Lower lobe of right lung (tissue), 2 donors: ENCODE measurements at regions not wholly inside any gene's neighbourhood (a gene's known extent, or its start where the extent isn't known, plus 50 kb on each side); places are given as distances from the start of the nearest gene placed in this dataset.

Experiments
- ATAC-seq, 2 donors: fragments of 200-7000 bp; cut with Tn5 transposase; one replicate each; pipeline ENCODE4 v1.9.1; 2020 to 2022; ENCODE audit warnings: mild to moderate bottlenecking in 2 of 2, moderate library complexity in 2 of 2
- DNase-seq: peaks from one replicate; pipeline ENCODE4 v3.0.0-alpha.2; 2020
- H3K27ac ChIP-seq: fragments of 200-600 bp; one replicate; pipeline ENCODE4 v1.8.0; 2022
- H3K27me3 ChIP-seq: fragments of 200-600 bp; one replicate; pipeline ENCODE4 v1.8.0; 2022; ENCODE audit warnings: low read depth
- H3K36me3 ChIP-seq: fragments of 200-600 bp; one replicate; pipeline ENCODE4 v1.8.0; 2022; ENCODE audit warnings: mild to moderate bottlenecking
- H3K4me1 ChIP-seq: fragments of 200-600 bp; one replicate; pipeline ENCODE4 v1.8.0; 2022
- H3K4me3 ChIP-seq: fragments of 200-600 bp; one replicate; pipeline ENCODE4 v1.8.0; 2022; ENCODE audit warnings: mild to moderate bottlenecking
- H3K9me3 ChIP-seq: fragments of 200-600 bp; one replicate; pipeline ENCODE4 v1.8.0; 2022
- intact Hi-C: fragments of 100-400 bp; cut with DNase I; formaldehyde crosslinking; loops from one replicate; pipeline ENCODE4 v1.11.0; 2022
- TF ChIP-seq, protein P1 (sequence below): fragments of 200-600 bp; IDR thresholded peaks from one replicate; pipeline ENCODE4 v1.8.0; 2022; ENCODE audit warnings: antibody characterized with exemption, mild to moderate bottlenecking
- donor health status: DM: no; HTN: yes; CAD: no; lungs with severe emphysema.

DNA sequence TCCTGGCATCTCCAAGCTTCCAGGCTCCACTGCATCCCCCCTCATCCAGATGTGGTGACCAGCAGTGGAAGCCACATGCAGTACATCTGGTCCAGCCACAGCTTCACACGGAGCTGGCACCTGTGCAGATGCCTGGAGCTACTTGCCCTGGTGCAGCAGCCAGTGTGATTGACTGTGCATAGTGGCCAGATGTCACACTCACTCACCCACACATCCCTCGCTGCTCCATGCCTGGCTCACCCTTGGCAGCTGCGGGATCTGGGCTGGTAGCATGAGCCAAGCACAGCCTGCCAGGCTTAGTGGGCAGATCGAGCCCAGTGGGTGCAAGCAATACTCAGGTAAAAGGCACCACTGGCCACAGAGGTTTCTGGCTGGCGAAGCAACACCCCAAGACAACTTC, 398.0 kb upstream of the CNTN4 start:
- TF ChIP-seq, protein P1, sequence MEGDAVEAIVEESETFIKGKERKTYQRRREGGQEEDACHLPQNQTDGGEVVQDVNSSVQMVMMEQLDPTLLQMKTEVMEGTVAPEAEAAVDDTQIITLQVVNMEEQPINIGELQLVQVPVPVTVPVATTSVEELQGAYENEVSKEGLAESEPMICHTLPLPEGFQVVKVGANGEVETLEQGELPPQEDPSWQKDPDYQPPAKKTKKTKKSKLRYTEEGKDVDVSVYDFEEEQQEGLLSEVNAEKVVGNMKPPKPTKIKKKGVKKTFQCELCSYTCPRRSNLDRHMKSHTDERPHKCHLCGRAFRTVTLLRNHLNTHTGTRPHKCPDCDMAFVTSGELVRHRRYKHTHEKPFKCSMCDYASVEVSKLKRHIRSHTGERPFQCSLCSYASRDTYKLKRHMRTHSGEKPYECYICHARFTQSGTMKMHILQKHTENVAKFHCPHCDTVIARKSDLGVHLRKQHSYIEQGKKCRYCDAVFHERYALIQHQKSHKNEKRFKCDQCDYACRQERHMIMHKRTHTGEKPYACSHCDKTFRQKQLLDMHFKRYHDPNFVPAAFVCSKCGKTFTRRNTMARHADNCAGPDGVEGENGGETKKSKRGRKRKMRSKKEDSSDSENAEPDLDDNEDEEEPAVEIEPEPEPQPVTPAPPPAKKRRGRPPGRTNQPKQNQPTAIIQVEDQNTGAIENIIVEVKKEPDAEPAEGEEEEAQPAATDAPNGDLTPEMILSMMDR: no peak
- no peak overlapping the region for H3K27ac ChIP-seq
- H3K4me3 ChIP-seq: no peak overlapping the region
- no peaks in the 10 kb centered on the region for H3K9me3 ChIP-seq
- DNase-seq: no peak
- no peak for ATAC-seq
- no peaks in the 10 kb centered on the region for H3K4me1 ChIP-seq
- no peaks in the 10 kb centered on the region for H3K36me3 ChIP-seq
- no peaks in the 10 kb centered on the region for H3K27me3 ChIP-seq
- intact Hi-C loops: no loop called here

DNA sequence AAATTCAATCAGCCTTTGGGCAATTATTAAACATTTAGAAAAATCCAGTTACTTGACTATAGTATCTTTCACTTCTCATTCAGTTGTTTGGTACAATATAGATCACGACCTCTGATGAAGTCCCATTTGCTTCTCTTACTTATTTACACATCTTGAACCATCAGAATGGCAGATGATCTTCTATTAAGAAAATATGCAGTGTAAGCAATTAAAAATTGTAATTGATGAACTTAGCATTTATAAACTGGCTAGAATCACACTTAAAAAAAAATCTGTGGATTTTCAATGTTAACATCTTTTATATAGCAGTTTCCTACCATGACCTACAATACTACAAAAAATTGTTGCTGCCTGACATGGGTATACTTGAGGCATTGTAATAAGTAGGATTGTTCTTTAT, 395.5 kb upstream of the CNTN4 start:
- Histone ChIP-seq H3K27ac (no peak overlapping the region), H3K9me3 (peaks cover 5% of the 10 kb centered on the region), H3K4me1 (no peaks in the 10 kb centered on the region), H3K36me3 (no peaks in the 10 kb centered on the region), H3K27me3 (no peaks in the 10 kb centered on the region), H3K4me3 (no peak overlapping the region)
- intact Hi-C loops: no loop called here
- ATAC-seq (no peak), DNase-seq (no peak)
- TF ChIP-seq, protein P1: no peak

DNA sequence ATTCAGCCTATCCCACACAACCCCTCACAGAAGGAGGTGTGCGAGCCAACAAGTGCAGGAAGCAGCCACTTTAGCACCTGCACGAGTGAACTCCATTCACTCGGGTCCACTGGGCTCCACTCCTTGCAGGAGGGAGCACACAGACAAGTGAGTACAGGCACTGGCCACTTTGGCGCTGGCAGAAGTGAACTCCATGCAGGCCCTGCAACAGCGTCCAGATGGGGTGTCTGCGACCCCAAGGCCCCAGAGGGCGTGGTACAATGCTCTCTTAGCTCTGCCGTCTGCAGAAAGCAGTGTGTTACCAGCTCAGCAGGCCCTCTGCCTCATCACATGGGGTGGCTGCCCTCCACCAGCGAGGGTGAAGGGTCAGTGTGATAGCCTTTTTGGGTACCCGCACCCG, 388.0 kb upstream of the CNTN4 start:
- no peak overlapping the region for H3K27ac ChIP-seq
- no peak overlapping the region for H3K4me3 ChIP-seq
- no peaks in the 10 kb centered on the region for H3K27me3 ChIP-seq
- DNase-seq (no peak), ATAC-seq (peak in 1 of 2 donors; percentile 27)
- no peaks in the 10 kb centered on the region for H3K36me3 ChIP-seq
- no peaks in the 10 kb centered on the region for H3K4me1 ChIP-seq
- TF ChIP-seq, protein P1: no peak
- intact Hi-C loops: no loop called here
- peaks cover 5% of the 10 kb centered on the region for H3K9me3 ChIP-seq

DNA sequence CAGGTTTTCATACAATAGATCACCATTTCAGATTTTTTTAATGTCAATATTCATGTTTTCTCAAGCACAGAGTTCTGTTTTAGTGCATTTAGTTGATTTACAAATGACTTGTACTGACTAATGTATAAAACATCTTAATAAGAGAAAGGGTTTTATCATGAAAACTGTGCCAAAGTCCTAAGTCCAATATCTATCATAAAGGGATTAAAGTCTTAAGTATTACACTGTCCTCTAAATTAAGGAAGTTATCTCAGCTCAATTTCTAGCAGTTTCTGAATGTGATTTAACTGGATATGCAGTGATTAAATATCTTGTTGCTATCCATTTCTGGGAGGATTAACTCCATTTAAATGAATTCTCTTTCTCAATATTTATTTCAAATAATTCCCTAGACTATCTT, 381.1 kb upstream of the CNTN4 start:
- H3K27me3 ChIP-seq: no peaks in the 10 kb centered on the region
- intact Hi-C loops: no loop called here
- H3K9me3 ChIP-seq: no peaks in the 10 kb centered on the region
- ATAC-seq (no peak), DNase-seq (no peak)
- TF ChIP-seq, protein P1: no peak
- H3K27ac ChIP-seq: no peak overlapping the region
- no peak overlapping the region for H3K4me3 ChIP-seq
- H3K4me1 ChIP-seq: no peaks in the 10 kb centered on the region
- H3K36me3 ChIP-seq: no peaks in the 10 kb centered on the region

DNA sequence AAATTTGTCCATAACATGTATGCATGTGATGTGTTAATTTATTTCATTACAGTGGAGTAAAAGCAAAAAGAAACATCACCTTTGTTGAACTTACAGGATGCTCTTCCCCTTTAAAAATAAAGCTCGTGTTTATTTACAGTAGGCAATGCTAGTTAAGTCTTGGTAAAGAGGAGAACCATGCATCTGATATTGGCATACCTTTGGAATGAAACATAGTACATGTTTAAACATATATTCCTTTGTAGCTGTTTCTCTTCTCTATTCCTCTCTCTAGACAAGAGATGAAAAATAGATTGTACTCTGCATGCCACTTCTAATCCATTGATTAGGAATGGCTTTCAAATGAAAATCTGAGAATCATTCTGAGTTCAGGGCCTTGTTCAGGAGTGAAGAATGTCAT, 374.9 kb upstream of the CNTN4 start:
- H3K27me3 ChIP-seq: no peaks in the 10 kb centered on the region
- H3K9me3 ChIP-seq: no peaks in the 10 kb centered on the region
- H3K27ac ChIP-seq: no peak overlapping the region
- TF ChIP-seq, protein P1: no peak
- intact Hi-C loops: no loop called here
- ATAC-seq: no peak
- H3K4me1 ChIP-seq: no peaks in the 10 kb centered on the region
- no peak overlapping the region for H3K4me3 ChIP-seq
- no peaks in the 10 kb centered on the region for H3K36me3 ChIP-seq
- DNase-seq: no peak

DNA sequence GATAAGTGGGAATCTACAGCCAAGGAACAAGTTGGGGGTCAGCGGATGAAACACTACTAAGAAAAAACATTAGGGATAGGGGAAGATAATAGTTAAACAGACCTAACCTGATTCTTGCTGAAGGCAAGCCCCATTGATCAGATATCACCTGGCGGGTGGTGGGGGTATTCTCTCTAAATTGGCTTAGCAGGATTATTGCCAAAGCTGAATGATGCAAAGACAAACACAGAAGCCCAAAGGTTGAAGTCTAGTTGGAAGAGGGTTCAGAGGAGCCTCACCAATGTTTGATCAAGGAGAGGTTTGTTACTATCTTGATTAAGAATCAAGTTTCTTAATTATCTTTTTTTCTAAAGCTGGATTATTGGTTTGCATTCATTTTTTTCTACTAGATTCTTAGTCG, 371.9 kb upstream of the CNTN4 start:
- Histone ChIP-seq H3K27ac (no peak overlapping the region), H3K4me3 (no peak overlapping the region), H3K36me3 (no peaks in the 10 kb centered on the region), H3K4me1 (no peaks in the 10 kb centered on the region), H3K9me3 (no peaks in the 10 kb centered on the region), H3K27me3 (no peaks in the 10 kb centered on the region)
- intact Hi-C loops: no loop called here
- ATAC-seq (no peak), DNase-seq (no peak)
- TF ChIP-seq, protein P1: no peak
